HG03378 (cell line): ENCODE measurements at regions not wholly inside any gene's neighbourhood (a gene's known extent, or its start where the extent isn't known, plus 50 kb on each side); places are given as distances from the start of the nearest gene placed in this dataset.

Experiments used
- ATAC-seq: cut with Tn5 transposase; IDR thresholded peaks from one replicate; pipeline ENCODE4 v1.9.1; 2021; ENCODE audit warnings: mild to moderate bottlenecking, moderate library complexity; ENCODE audit not compliant: unreplicated experiment

DNA sequence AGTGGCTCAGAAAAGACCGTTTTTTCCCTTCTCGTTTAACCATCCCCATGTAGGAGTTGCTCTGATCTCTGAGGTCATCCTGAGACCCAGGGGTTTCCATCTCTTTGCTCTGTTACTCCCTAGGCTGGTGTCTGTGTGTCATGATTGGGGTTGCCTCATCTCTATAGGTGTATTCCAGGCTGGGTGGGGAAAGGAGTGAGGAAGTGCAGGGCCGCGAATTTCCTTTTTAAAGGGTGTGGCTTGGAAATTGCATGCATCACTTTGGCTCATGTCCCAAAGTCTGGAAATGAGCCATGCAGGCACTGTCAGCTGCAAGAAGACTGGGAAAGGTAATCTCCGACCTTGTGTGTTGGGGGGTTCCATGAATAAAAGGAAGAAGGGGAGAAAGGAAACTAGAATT is 201.9 kb downstream of the AACS start:
- no peak for ATAC-seq

DNA sequence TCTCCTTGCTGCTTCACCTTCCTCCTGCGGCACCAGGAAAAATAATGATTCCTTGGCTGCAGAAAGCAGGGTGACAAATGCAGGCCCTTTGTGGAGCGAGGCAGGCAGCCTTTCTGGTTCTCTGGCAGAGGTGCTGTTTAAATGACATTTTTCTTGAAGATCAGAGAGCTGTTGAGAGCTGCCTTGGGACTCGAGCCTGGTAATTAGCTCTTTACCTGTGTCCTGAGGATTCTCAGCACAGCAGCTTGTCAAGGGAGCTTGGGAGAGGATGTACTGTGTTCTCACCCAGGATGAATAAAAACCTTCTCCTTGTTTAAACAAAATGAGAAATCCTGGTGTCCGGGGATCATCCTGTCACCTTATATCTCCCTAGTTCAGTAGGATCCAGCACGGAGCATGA is 204.0 kb downstream of the AACS start:
- ATAC-seq, result no peak

GRCh38 chr12:125271892-125272291 is 206.7 kb downstream of the AACS start:
- no peak for ATAC-seq

DNA sequence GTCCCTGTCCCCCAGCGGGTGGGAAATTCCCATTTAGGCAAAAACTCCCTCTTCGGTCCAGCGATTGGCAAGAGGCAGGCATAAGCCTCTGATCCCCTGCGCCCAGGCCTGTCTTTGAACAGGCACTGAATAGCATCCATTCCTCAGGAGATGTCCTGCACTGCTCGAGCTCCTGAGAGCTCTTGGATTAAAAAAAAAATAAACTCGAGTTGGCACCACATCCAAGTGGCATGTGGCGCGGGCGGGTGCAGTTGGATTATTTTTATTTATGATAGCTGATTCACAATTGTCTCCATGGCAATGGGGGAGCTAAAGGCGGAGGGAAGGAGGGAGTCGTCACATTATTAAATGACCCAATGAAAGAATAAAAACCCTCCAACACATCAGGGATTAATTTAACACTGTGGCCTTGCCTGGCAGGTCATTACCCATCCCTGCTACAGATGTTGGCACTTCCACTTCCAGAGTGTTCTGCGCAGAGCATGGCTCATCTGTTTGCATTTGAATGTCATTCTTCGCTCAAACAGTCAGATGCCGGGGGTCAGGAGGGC is 207.2 kb downstream of the AACS start:
- no peak for ATAC-seq

- ATAC-seq, result no peak
These were observed 211.3 kb downstream of the AACS start for GRCh38 chr12:125276567-125276966.

GRCh38 chr12:125280482-125281377 is 215.5 kb downstream of the AACS start:
- ATAC-seq, result no peak

GRCh38 chr12:125282921-125283320 is 217.7 kb downstream of the AACS start:
- ATAC-seq, result no peak

- no peak for ATAC-seq
These were observed 218.3 kb downstream of the AACS start for GRCh38 chr12:125283521-125283920.

DNA sequence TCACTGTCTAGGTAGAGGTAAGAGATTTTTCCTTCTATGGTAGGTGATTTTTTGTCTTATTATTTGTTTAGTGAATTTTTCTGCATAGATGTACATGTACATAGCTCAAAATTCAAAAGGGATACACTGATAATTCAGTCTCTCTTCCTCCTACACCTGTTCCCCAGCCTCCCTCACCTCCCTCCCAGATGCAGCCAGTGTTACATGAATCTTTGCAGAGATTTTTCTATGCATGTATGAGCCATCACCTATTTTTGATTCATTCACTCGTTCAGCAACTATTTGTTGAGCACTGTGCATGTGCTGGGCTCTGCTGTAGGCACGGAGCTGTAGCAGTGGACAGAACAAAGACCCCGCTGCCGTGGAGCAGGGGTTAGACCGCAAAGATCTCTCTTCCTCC is 218.9 kb downstream of the AACS start:
- no peak for ATAC-seq

DNA sequence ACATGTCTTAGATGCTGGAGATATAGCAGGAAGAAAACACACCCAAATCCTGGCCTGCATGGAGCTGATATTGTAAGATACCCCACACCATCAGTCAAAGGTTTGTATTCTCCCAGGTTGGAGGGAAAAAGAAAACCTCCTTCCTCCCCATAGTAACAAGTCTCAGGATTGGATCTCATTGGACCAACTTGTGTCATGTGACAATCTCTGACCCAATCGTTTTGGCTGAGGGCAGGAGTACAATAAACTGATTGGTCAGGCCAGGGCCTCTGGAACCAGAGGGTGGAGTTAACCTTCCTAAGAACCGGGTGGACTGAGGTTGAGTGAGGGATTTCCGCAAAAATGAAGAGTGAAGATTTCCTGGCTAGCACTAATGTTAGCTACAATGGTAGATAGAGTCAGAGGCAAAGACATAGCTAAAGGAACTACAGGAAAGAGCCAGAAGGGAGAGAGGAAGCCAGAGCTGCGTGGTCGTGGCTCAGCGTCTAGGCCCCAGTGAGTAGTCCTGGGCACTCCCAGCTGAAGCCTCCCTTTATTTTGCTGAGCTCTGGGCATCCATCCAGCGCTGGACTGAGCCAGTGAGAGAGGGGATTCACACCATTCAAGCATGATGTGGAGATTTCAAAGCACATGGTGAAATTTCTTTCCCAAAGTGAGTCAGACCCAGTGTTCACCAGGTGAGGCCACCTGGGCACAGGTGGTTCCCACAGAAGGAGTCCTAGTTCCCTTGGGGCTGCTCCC is 219.9 kb downstream of the AACS start:
- no peak for ATAC-seq

- ATAC-seq, result no peak
These were observed 220.9 kb downstream of the AACS start for GRCh38 chr12:125286005-125286727.

DNA sequence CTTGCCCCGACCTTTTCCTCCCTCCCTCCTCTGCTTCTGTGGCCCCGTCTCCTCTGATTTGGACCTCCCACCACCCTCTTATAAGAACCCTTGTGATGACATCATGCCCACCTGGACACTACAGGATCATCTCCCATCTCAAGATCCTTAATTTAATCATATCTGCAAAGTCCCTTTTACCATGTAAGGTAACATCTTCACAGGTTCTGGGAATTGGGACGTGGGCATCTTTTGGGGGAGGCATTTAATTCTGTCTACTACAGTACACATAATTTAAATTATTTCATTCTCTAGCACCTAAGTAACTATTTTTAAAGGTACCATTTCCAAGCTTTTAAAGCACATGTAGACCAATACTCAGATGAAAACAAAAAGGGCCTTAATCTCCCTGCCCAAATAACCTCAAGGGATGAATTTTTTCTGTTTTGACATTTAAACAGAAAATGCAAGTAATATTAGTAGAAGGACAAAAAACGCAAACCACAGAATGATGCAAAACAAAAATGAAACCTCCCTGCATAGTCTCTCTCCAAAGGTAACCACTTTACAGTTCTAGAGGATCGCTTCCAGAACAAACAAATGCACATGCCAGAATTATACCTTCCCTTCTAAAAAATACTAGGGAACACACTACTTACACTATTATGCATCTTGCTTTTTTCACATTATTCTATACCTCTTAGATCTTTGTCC is 222.1 kb downstream of the AACS start:
- ATAC-seq, result peak; percentile 85

GRCh38 chr12:125288931-125289928 is 224.0 kb downstream of the AACS start:
- no peak for ATAC-seq

DNA sequence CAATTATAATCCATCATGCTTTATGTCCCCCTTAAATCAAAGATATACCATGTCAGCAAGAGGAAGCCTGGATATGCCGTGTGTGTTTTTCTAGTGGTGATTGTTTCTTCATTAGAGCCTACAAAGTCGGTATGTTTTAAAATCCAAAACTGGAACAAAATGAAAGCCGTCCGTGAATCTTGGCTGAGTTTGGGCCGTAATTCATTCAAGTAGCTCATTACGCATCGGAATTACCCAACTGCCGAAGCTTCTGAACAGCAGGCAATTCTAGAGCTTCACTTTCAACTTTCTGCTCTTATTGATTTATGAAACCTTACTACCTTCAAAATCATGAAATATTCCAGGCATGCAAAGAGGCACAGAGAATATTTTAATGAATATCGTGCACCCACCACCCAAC is 224.7 kb downstream of the AACS start:
- no peak for ATAC-seq

DNA sequence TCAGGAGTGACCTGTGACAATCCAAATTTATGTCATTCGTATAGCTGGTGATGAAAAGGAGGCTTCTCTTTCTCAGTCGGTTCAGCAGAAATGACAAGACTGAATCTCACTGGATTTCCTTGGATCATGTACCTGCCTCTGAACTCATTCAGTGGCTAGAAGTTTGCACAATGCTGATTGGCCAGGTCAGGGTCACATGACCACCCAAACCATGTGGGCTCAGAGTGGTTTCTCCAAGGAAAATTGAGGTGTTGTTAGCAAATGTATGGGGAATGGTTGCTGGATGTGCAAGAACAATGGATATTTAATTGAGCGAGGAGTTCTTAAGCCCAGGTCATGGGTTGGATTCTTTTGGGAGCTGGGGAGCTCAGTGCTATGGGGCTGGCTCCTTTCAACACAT is 227.5 kb downstream of the AACS start:
- ATAC-seq, result no peak

GRCh38 chr12:125295550-125295949 is 230.3 kb downstream of the AACS start:
- no peak for ATAC-seq

- ATAC-seq, result no peak
These were observed 231.5 kb downstream of the AACS start for GRCh38 chr12:125296701-125297100.

DNA sequence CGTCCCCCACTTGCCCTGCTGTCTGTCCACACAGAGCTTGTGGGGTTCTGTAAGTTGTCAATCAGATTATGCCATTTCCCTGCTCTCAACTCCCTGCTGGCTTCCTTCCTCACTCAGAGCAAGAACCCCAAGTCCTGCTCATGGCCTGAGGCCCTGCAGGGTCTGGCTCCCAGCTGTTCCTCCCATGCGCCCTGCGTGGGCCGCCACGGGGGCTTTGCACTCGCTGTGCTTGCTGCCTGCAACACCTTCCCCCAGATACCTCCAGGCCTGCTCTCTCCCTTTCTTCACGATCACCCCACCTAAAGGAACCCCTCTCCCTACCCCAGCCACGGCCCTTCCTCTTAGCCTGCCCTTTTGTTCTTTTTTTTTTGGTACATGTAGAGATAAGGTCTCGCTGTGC is 234.6 kb downstream of the AACS start:
- no peak for ATAC-seq

DNA sequence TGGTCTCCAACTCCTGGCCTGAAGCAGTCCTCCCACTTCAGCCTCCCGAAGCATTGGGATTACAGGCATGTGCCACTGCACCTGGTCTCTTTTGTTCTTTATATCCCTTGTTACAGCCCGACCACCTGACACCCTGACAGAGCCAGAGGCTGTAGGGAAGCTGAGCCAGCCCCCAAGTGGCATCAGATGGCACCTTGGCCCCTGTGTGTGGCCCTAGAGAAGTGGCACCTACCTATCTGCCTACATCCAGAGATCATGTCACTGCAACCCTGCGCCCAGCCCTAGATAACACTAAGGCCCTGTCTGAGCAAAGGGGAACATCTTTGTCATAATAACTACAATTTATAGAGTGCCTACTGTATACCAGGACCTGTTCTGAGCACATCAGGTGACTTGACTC is 235.0 kb downstream of the AACS start:
- ATAC-seq, result no peak
